ENCODE measurements at regions not wholly inside any gene's neighbourhood (a gene's known extent, or its start where the extent isn't known, plus 50 kb on each side); places are given as distances from the start of the nearest gene placed in this dataset.

DNA sequence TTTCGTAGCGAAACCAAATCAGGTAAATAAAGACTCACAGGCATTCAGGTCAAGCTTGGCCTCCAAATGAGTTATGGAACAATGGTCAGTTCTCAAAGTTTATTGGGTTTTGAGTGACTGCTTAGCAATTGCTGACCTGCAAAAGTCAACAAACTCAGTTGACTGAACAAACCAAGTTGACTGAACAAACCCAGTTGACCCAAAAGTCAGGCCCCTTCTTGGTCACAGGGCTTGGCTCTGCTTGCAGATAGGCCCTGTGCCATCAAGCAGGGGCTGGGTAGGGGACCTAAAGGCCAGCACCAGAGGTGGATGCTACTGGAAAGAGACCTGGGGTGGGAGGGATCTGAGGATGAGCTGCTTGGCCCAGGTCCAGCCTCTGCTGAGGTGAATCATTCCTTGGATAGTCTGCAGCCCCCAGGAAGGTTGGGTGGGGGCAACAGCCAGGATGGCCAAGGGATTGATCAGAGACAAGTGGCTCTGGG lies 64.6 kb downstream of the GADD45G start:
- no peaks in the 10 kb centered on the region for H3K27me3 ChIP-seq (ENCODE audit: insufficient read depth)
- no peak overlapping the region for H3K4me3 ChIP-seq (ENCODE audit: low read depth in 2 of 2, low read length in 1 of 2)
- H3K9me2 ChIP-seq: no peaks in the 10 kb centered on the region
- H3K36me3 ChIP-seq (replicated peaks in 1 of 2; ENCODE audit: control insufficient read depth in 1 of 2, insufficient read depth in 2 of 2, low read length in 1 of 2): no peaks in the 10 kb centered on the region
- TF ChIP-seq NFIC (IDR thresholded peaks at IDR 0.05; ENCODE audit: borderline replicate concordance): no peak
- no peak for TF ChIP-seq SIN3A (IDR thresholded peaks at IDR 0.05; ENCODE audit: borderline replicate concordance, low read depth, low read length)
- TF ChIP-seq, protein P1, sequence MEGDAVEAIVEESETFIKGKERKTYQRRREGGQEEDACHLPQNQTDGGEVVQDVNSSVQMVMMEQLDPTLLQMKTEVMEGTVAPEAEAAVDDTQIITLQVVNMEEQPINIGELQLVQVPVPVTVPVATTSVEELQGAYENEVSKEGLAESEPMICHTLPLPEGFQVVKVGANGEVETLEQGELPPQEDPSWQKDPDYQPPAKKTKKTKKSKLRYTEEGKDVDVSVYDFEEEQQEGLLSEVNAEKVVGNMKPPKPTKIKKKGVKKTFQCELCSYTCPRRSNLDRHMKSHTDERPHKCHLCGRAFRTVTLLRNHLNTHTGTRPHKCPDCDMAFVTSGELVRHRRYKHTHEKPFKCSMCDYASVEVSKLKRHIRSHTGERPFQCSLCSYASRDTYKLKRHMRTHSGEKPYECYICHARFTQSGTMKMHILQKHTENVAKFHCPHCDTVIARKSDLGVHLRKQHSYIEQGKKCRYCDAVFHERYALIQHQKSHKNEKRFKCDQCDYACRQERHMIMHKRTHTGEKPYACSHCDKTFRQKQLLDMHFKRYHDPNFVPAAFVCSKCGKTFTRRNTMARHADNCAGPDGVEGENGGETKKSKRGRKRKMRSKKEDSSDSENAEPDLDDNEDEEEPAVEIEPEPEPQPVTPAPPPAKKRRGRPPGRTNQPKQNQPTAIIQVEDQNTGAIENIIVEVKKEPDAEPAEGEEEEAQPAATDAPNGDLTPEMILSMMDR (IDR thresholded peaks at IDR 0.05): no peak
- TF ChIP-seq TCF12 (IDR thresholded peaks at IDR 0.05): no peak
- no peak for TF ChIP-seq FOXM1 (IDR thresholded peaks at IDR 0.05; ENCODE audit: low read depth)
- TF ChIP-seq FOSL2 (IDR thresholded peaks at IDR 0.05; ENCODE audit: borderline replicate concordance, low read depth): no peak
- TF ChIP-seq EP300 (IDR thresholded peaks at IDR 0.05; ENCODE audit: borderline replicate concordance in 1 of 2, low read depth in 1 of 2, low read length in 1 of 2): no peak
- TF ChIP-seq CHD2 (IDR thresholded peaks at IDR 0.05; ENCODE audit: low read length, partially characterized antibody): no peak
- TF ChIP-seq RAD21 (IDR thresholded peaks at IDR 0.05; ENCODE audit: low read length): no peak
- TF ChIP-seq ELF1 (IDR thresholded peaks at IDR 0.05): no peak
- TF ChIP-seq FOXJ3 (CRISPR knock-in tag; IDR thresholded peaks at IDR 0.05): no peak
- TF ChIP-seq NRF1 (IDR thresholded peaks at IDR 0.05; ENCODE audit: low read depth, low read length): no peak
- no peak for TF ChIP-seq TAF1 (IDR thresholded peaks at IDR 0.05; ENCODE audit: borderline replicate concordance, low read depth, low read length)
- TF ChIP-seq SMC3 (IDR thresholded peaks at IDR 0.05; ENCODE audit: low read depth, low read length): no peak
- no peak for TF ChIP-seq JUND (IDR thresholded peaks at IDR 0.05)
- TF ChIP-seq MXI1 (IDR thresholded peaks at IDR 0.05; ENCODE audit: low read depth, low read length): no peak
- TF ChIP-seq TEAD4 (IDR thresholded peaks at IDR 0.05; ENCODE audit: borderline replicate concordance, insufficient read depth): no peak
- TF ChIP-seq, protein P2, sequence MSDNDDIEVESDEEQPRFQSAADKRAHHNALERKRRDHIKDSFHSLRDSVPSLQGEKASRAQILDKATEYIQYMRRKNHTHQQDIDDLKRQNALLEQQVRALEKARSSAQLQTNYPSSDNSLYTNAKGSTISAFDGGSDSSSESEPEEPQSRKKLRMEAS (IDR thresholded peaks at IDR 0.05; ENCODE audit: low read depth): no peak
- TF ChIP-seq, protein P3, sequence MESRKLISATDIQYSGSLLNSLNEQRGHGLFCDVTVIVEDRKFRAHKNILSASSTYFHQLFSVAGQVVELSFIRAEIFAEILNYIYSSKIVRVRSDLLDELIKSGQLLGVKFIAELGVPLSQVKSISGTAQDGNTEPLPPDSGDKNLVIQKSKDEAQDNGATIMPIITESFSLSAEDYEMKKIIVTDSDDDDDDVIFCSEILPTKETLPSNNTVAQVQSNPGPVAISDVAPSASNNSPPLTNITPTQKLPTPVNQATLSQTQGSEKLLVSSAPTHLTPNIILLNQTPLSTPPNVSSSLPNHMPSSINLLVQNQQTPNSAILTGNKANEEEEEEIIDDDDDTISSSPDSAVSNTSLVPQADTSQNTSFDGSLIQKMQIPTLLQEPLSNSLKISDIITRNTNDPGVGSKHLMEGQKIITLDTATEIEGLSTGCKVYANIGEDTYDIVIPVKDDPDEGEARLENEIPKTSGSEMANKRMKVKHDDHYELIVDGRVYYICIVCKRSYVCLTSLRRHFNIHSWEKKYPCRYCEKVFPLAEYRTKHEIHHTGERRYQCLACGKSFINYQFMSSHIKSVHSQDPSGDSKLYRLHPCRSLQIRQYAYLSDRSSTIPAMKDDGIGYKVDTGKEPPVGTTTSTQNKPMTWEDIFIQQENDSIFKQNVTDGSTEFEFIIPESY (IDR thresholded peaks at IDR 0.05; ENCODE audit: borderline replicate concordance, low read depth): no peak
- no peaks in the 10 kb centered on the region for H3K79me2 ChIP-seq (ENCODE audit: insufficient read depth)
- H3K27ac ChIP-seq (ENCODE audit: low read depth in 2 of 2, low read length in 1 of 2): no peak overlapping the region
- no peaks in the 10 kb centered on the region for H4K20me1 ChIP-seq (ENCODE audit: insufficient read depth)
- WGBS (ENCODE audit: low lambda C conversion rate): 32% methylated on average over 2 of the region's 2 CpGs
- H3K4me1 ChIP-seq (ENCODE audit: control insufficient read depth in 1 of 2, insufficient read depth in 2 of 2, low read depth in 1 of 2, low read length in 1 of 2): peaks cover 0 to 36% of the 10 kb centered on the region in 2 experiments; a peak in 2 of 4 replicates
- H3K4me2 ChIP-seq: no peak overlapping the region
- H2AFZ ChIP-seq (ENCODE audit: low read depth): no peak overlapping the region
- no peak overlapping the region for H3K9ac ChIP-seq
- no peak for DNase-seq
- POLR2A ChIA-PET: no interaction called here
- H3K9me3 ChIP-seq: no peaks in the 10 kb centered on the region
- CTCF ChIA-PET: no interaction called here
- H3F3A ChIP-seq (replicated peaks; ENCODE audit: insufficient read depth): no peaks in the 10 kb centered on the region

All from SK-N-SH (cell line).